ENCODE measurements at regions not wholly inside any gene's neighbourhood (a gene's known extent, or its start where the extent isn't known, plus 50 kb on each side); places are given as distances from the start of the nearest gene placed in this dataset.

DNA sequence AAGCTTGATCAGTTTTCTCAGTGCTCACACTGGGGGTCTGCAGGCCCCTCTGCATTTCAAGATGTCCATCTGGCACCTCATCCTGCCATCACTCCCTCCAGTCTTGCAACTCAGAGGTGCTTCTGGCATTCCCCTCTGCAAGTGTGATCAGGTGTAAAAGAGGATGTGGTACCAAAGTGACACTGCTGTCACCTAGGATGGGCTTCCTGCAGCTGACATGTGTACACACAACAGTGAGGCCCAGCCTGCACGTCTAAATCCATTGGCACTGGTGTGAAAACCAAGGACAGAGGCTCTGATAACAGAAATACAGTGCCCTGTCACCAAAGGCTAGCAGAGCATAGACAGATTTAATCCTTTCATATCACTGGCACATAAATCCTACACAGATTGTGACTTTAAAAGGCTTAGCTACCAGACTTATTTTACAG lies 162.5 kb upstream of the CELF2 start:
- no peak overlapping the region for H3K4me3 ChIP-seq
- H3K4me1 ChIP-seq = no peaks in the 10 kb centered on the region
- H3K27me3 ChIP-seq = no peaks in the 10 kb centered on the region
- H3K27ac ChIP-seq = peak overlapping the region in 1 of 2 donors; percentile 36
- H3K9me3 ChIP-seq = no peaks in the 10 kb centered on the region
- no peaks in the 10 kb centered on the region for H3K36me3 ChIP-seq
- TF ChIP-seq, protein P1, sequence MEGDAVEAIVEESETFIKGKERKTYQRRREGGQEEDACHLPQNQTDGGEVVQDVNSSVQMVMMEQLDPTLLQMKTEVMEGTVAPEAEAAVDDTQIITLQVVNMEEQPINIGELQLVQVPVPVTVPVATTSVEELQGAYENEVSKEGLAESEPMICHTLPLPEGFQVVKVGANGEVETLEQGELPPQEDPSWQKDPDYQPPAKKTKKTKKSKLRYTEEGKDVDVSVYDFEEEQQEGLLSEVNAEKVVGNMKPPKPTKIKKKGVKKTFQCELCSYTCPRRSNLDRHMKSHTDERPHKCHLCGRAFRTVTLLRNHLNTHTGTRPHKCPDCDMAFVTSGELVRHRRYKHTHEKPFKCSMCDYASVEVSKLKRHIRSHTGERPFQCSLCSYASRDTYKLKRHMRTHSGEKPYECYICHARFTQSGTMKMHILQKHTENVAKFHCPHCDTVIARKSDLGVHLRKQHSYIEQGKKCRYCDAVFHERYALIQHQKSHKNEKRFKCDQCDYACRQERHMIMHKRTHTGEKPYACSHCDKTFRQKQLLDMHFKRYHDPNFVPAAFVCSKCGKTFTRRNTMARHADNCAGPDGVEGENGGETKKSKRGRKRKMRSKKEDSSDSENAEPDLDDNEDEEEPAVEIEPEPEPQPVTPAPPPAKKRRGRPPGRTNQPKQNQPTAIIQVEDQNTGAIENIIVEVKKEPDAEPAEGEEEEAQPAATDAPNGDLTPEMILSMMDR (IDR thresholded peaks at IDR 0.05) = no peak
- no peak for DNase-seq (ENCODE audit: low spot score)

DNA sequence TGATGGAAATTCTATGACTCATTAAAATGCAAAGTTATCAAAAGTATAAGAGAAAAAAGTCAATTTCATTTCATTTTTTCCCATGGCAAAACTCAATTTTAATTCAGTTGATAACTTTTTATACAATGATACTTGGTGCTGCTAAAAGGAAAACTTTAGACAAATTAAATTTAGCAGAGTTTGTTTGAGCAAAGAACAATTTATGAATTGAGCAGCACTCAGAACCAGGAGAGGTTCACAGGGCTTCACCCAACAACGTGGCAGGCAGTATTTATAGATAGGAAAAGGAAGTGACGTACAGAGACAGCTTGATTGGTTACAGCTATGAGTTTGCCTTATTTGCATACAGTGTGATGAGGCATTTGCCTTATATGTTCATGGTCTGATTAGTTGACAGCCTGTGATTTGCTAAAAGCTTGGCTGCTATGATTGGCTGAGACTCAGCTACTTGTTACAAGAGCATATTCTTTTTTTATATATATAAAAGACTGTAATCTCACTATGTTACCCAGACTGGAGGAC lies 157.2 kb upstream of the CELF2 start:
- Histone ChIP-seq H3K27ac (no peak overlapping the region), H3K4me1 (no peaks in the 10 kb centered on the region), H3K36me3 (no peaks in the 10 kb centered on the region), H3K4me3 (no peak overlapping the region), H3K27me3 (no peaks in the 10 kb centered on the region), H3K9me3 (no peaks in the 10 kb centered on the region)
- no peak for DNase-seq (ENCODE audit: low spot score)
- TF ChIP-seq, protein P1 (IDR thresholded peaks at IDR 0.05) = no peak

DNA sequence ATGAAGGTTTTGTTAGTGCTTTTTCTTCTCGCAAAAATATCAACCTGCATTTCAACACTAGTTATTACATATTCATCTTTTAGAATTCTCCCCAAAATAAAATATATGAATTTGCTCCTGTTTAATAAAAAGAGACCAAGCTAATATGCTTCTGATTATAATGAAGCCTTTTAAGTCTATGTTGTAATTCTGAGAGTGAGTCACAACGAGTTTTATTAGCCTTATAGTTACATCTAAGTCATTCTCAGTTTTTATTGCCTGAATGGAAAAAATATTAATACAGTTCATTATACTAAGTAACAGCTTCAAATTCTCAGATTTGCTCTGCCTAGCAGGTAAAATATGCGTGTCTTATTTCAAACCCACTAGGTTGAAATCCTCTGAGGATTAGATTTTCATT lies 152.4 kb upstream of the CELF2 start:
- no peaks in the 10 kb centered on the region for H3K36me3 ChIP-seq
- H3K27me3 ChIP-seq = no peaks in the 10 kb centered on the region
- H3K4me3 ChIP-seq = no peak overlapping the region
- TF ChIP-seq, protein P1 (IDR thresholded peaks at IDR 0.05) = no peak
- DNase-seq (ENCODE audit: low spot score) = no peak
- no peak overlapping the region for H3K27ac ChIP-seq
- no peaks in the 10 kb centered on the region for H3K9me3 ChIP-seq
- H3K4me1 ChIP-seq = no peaks in the 10 kb centered on the region

DNA sequence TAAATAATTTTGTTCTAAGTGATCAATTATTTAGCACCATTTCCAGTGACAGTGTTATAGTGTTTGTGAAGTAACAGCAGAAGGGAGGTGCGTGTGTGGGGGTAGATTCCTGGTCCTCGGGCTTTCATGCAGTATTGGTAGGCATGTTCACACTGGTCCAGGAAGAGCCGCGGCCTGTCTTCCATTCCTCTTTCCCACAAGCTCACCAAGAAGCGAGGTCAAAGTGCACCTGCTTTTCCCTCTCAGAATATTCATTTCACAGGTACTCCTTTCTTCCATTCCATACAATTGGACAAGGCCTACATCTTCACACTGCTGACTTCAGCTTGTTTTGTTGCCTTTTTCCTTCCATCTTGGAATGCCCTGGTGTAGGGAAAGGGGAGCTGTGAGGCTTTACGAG lies 151.8 kb upstream of the CELF2 start:
- H3K4me3 ChIP-seq = no peak overlapping the region
- no peaks in the 10 kb centered on the region for H3K27me3 ChIP-seq
- H3K4me1 ChIP-seq = peaks cover 0 to 5% of the 10 kb centered on the region in 2 donors
- DNase-seq (ENCODE audit: low spot score) = no peak
- TF ChIP-seq, protein P1 (IDR thresholded peaks at IDR 0.05) = no peak
- no peaks in the 10 kb centered on the region for H3K9me3 ChIP-seq
- no peaks in the 10 kb centered on the region for H3K36me3 ChIP-seq
- no peak overlapping the region for H3K27ac ChIP-seq

DNA sequence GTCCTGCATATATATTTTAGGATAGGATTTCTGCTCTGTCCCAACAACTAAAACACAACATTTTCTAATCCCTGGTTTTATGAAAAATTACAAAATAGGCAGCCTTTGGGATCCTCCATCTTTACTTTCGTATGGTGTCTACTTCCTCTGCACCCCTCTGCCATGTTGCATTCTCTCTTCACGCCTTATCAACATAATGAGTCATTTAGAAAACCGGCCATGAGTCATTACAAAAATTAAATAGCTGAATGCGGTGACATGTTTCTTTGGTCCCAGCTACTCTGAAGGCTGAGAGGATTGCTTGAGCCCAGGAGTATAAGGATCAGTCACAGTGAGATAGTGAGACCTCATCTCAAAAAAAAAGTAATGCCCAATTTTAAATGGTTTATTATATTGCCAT lies 148.1 kb upstream of the CELF2 start:
- Histone ChIP-seq H3K4me3 (no peak overlapping the region), H3K27me3 (no peaks in the 10 kb centered on the region), H3K9me3 (no peaks in the 10 kb centered on the region), H3K27ac (peak overlapping the region in 1 of 2 donors; percentile 88), H3K36me3 (no peaks in the 10 kb centered on the region), H3K4me1 (peaks cover 0 to 33% of the 10 kb centered on the region in 2 donors)
- TF ChIP-seq, protein P1 (IDR thresholded peaks at IDR 0.05) = no peak
- no peak for DNase-seq (ENCODE audit: low spot score)

Data from right atrium auricular region (tissue), 2 donors.